Activated CD8-positive, alpha-beta T cell treated with anti-CD3 and anti-CD28 coated beads for 36 hours (primary cell): ENCODE measurements at regions not wholly inside any gene's neighbourhood (a gene's known extent, or its start where the extent isn't known, plus 50 kb on each side); places are given as distances from the start of the nearest gene placed in this dataset.
"Not testable (repeated sequence)": the region's sequence is repeated elsewhere in the genome, so short reads cannot be mapped to it uniquely, and the experiment has no call there.

ENCODE experiments used
- ATAC-seq: fragments of 200-7000 bp; cut with Tn5 transposase; one replicate; pipeline ENCODE4 v1.10.0; 2021; ENCODE audit warnings: mild to moderate bottlenecking, moderate library complexity
- CTCF ChIA-PET: fragments of 350-600 bp; sonication (Branson Sonifier 250); formaldehyde crosslinking; loops from one replicate; lab custom pipeline; 2021; ENCODE audit warnings: antibody characterized with exemption; lab: Charles Lee
- POLR2A ChIA-PET: fragments of 350-600 bp; sonication (Branson Sonifier 250); formaldehyde crosslinking; loops from one replicate; lab custom pipeline; 2021; ENCODE audit warnings: antibody characterized with exemption; lab: Charles Lee
- DNase-seq: peaks from one replicate; pipeline ENCODE4 v3.0.0-alpha.2; 2020
- H3K27ac Mint-ChIP-seq: one replicate; pipeline ENCODE4 v1.8.0; 2021; ENCODE audit warnings: mild to moderate bottlenecking, mixed read lengths
- H3K27me3 Mint-ChIP-seq: one replicate; pipeline ENCODE4 v1.8.0; 2021; ENCODE audit warnings: mixed read lengths
- H3K36me3 Mint-ChIP-seq: one replicate; pipeline ENCODE4 v1.8.0; 2021; ENCODE audit warnings: low read depth, mixed read lengths
- H3K4me1 Mint-ChIP-seq: one replicate; pipeline ENCODE4 v1.8.0; 2021; ENCODE audit warnings: low read depth, mixed read lengths
- H3K4me3 Mint-ChIP-seq: one replicate; pipeline ENCODE4 v1.8.0; 2021; ENCODE audit warnings: mild to moderate bottlenecking, moderate library complexity, mixed read lengths
- H3K9me3 Mint-ChIP-seq: one replicate; pipeline ENCODE4 v1.8.0; 2021; ENCODE audit warnings: mixed read lengths
- CTCF ChIP-seq: fragments of 200-600 bp; IDR thresholded peaks from one replicate; pipeline ENCODE4 v1.8.0; 2022; ENCODE audit warnings: antibody characterized with exemption, mild to moderate bottlenecking
- intact Hi-C: fragments of 100-400 bp; cut with micrococcal nuclease; formaldehyde crosslinking; loops from one replicate; pipeline ENCODE4 v1.10.0; 2022

- Mint-ChIP-seq H3K9me3 (peaks cover 1% of the 10 kb centered on the region), H3K4me3 (no peak overlapping the region), H3K27me3 (peaks cover 3% of the 10 kb centered on the region), H3K27ac (no peak overlapping the region), H3K36me3 (no peaks in the 10 kb centered on the region), H3K4me1 (no peaks in the 10 kb centered on the region)
- no peak for DNase-seq
- intact Hi-C loops, result no loop called here
- ATAC-seq, result no peak
- ChIA-PET CTCF (no interaction called here), POLR2A (no interaction called here)
- no peak for TF ChIP-seq CTCF
Measured at GRCh38 chr10:90028312-90028711, 326.9 kb downstream of the KIF20B start.

- no peak overlapping the region for H3K27ac Mint-ChIP-seq
- H3K9me3 Mint-ChIP-seq, result peaks cover 1% of the 10 kb centered on the region
- ATAC-seq, result no peak
- H3K36me3 Mint-ChIP-seq, result no peaks in the 10 kb centered on the region
- ChIA-PET POLR2A (no interaction called here), CTCF (no interaction called here)
- H3K4me1 Mint-ChIP-seq, result no peaks in the 10 kb centered on the region
- TF ChIP-seq CTCF, result no peak
- H3K27me3 Mint-ChIP-seq, result peaks cover 3% of the 10 kb centered on the region
- DNase-seq, result no peak
- H3K4me3 Mint-ChIP-seq, result no peak overlapping the region
- intact Hi-C loops, result no loop called here
Measured at GRCh38 chr10:90031776-90032175, 330.4 kb downstream of the KIF20B start.

GRCh38 chr10:90032519-90032918, 331.1 kb downstream of the KIF20B start:
- no peak overlapping the region for H3K4me3 Mint-ChIP-seq
- DNase-seq, result no peak
- ChIA-PET POLR2A (no interaction called here), CTCF (no interaction called here)
- ATAC-seq, result no peak
- H3K4me1 Mint-ChIP-seq, result no peaks in the 10 kb centered on the region
- intact Hi-C loops, result no loop called here
- peaks cover 1% of the 10 kb centered on the region for H3K9me3 Mint-ChIP-seq
- no peak overlapping the region for H3K27ac Mint-ChIP-seq
- peaks cover 3% of the 10 kb centered on the region for H3K27me3 Mint-ChIP-seq
- H3K36me3 Mint-ChIP-seq, result no peaks in the 10 kb centered on the region
- no peak for TF ChIP-seq CTCF

- CTCF ChIA-PET, H3K36me3 Mint-ChIP-seq, POLR2A ChIA-PET, DNase-seq, ATAC-seq, intact Hi-C loops, H3K9me3 Mint-ChIP-seq, H3K4me1 Mint-ChIP-seq, H3K4me3 Mint-ChIP-seq, H3K27ac Mint-ChIP-seq, H3K27me3 Mint-ChIP-seq: not testable (repeated sequence)
Measured at GRCh38 chr10:90034862-90035261, 333.5 kb downstream of the KIF20B start.

GRCh38 chr10:90041585-90041984, 340.2 kb downstream of the KIF20B start:
- DNase-seq, result no peak
- ATAC-seq, result no peak
- TF ChIP-seq CTCF, result no peak
- Mint-ChIP-seq H3K4me3 (no peak overlapping the region), H3K9me3 (no peaks in the 10 kb centered on the region), H3K27ac (no peak overlapping the region), H3K27me3 (no peaks in the 10 kb centered on the region), H3K36me3 (no peaks in the 10 kb centered on the region), H3K4me1 (no peaks in the 10 kb centered on the region)
- intact Hi-C loops, result no loop called here
- ChIA-PET POLR2A (no interaction called here), CTCF (no interaction called here)

GRCh38 chr10:90042075-90042474, 340.7 kb downstream of the KIF20B start:
- ChIA-PET POLR2A (no interaction called here), CTCF (no interaction called here)
- ATAC-seq (no peak), DNase-seq (no peak)
- Mint-ChIP-seq H3K9me3 (no peaks in the 10 kb centered on the region), H3K36me3 (no peaks in the 10 kb centered on the region), H3K4me3 (no peak overlapping the region), H3K27me3 (no peaks in the 10 kb centered on the region), H3K4me1 (no peaks in the 10 kb centered on the region), H3K27ac (no peak overlapping the region)
- intact Hi-C loops, result no loop called here
- no peak for TF ChIP-seq CTCF
